HG03565 (cell line): ENCODE measurements at regions not wholly inside any gene's neighbourhood (a gene's known extent, or its start where the extent isn't known, plus 50 kb on each side); places are given as distances from the start of the nearest gene placed in this dataset.

Source experiments
- ATAC-seq: cut with Tn5 transposase; IDR thresholded peaks from one replicate; pipeline ENCODE4 v1.9.1; 2021; ENCODE audit warnings: mild to moderate bottlenecking, moderate library complexity; ENCODE audit not compliant: unreplicated experiment

- no peak for ATAC-seq
Measured at GRCh38 chr3:68060910-68061309, 406.5 kb upstream of the SUCLG2 start.

GRCh38 chr3:68060191-68060590 is 405.8 kb upstream of the SUCLG2 start:
- no peak for ATAC-seq

- ATAC-seq = no peak
Measured at GRCh38 chr3:68059628-68060152, 405.3 kb upstream of the SUCLG2 start.

DNA sequence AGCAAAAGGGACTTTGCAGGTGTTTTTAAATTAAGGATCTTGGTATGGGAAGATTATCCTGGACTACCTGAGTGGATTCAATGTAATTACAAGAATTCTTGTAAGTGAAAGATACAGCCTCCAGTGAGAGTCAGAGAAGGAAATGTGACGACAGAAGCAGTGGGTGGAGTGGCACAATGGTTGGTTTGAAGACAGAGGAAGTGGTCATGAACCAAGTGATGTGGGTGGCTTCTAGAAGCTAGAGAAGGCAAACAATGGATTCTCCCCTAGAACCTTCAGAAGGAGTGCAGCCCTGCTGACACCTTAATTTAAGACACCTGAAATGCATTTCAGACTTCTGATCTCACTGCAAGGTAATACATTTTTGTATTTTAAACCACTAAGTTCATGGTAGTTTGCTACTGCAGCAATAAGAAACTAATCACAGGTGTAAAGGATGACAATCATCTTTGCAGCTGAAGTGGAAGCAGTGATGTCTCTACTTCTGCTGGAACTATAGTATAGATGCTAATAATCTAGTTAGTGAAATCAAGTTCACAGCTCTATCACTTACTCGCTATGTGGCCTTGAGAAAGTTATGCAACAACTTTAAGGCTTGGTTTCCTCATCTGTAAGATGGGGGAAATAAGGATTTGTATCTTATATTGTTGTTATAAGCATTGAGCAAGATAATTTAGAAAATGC is 403.4 kb upstream of the SUCLG2 start:
- no peak for ATAC-seq

- ATAC-seq = no peak
Measured at GRCh38 chr3:68056556-68056955, 402.1 kb upstream of the SUCLG2 start.

DNA sequence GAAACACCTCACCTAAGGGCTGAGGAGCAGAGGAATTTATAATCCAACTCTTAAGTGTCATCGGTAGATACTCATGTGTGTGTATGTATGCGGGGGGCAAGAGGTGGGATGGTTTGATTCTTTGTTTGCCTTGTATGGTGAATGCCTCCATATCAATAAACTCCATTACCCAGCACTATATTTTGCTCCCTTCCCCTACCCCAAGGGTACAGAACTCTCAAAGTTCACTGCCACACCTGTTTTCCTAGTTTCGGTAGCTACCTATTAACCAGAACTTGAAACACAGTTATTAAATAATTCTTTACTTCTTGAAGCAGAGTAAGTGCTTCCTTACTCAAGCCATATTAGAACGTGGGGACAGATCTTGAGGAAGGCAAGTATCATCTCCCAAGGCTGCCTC is 400.8 kb upstream of the SUCLG2 start:
- no peak for ATAC-seq

GRCh38 chr3:68049776-68050175 is 395.4 kb upstream of the SUCLG2 start:
- ATAC-seq = no peak

- ATAC-seq = no peak
Measured at GRCh38 chr3:68045976-68046375, 391.6 kb upstream of the SUCLG2 start.

GRCh38 chr3:68033867-68034266 is 379.5 kb upstream of the SUCLG2 start:
- no peak for ATAC-seq

DNA sequence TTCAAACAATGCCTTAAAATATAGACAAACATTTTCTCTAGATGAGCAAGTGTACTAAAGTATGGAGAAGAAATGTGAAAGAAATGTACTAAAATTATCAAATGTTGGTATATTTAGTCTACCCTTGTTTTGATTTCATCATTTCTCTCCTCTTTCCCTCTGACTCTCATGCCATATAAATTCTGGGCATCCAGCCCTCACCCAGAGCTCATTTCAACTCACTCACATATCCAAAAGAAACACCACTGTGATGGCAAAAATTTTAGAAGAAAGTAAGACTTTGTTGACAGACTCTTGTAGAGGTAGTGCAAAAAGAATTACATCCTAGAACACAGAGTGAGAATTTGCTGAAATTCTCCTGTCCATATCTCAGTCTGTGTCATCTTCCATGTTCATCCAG is 377.8 kb upstream of the SUCLG2 start:
- no peak for ATAC-seq

DNA sequence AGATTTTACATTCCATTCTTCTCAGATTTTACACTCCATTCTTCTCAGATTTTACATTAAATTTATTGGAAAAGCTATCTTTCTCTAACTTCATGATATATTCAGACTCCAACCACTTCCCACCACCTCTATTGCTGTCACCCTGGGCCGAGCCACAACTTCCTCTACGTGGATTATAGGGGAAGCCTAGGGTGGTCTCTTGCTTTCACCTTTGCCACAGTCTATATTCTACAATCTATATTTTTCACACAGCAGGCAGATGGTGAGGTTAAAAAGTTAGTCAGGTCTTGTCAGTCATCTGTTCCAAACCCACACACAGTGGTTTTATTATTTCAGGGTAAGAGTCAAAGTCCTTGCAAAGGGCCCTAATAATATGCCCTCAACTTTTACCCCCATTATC is 370.8 kb upstream of the SUCLG2 start:
- no peak for ATAC-seq

DNA sequence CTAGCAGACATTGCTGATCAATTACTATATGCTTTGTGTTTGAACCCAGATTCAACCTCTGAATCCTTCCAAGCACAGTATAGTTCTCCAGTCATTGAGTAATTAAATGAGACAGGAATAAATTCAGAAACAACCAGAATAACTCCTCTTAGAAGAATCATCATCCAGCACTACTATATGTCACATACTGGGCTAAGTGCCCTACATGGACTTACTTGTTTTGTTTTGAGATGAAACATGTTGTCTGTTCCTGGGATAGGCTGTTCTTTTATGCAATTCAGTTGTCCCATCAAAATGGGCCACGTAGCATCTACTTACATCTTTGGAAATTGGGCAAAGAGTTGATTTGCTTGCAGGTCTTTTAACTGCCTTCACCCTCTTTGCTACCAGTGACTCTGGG is 365.5 kb upstream of the SUCLG2 start:
- ATAC-seq = no peak

DNA sequence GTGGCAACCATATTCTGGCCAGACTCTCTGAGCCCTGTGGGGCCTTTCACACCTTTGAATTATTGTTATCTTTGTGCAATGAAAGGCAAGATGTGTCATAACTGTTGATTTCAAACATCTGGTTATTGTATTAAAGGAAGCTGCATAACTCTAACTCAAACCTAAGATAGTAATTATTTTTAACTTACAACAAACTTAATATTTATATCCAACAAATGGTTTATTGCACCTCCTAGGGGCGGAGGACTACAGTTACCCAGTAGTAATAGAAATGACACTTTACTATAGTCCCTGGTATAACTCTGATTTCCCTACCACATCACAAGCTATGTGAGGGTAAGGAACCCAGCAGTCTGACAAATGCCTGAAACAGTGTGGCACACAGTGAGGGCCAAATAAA is 363.9 kb upstream of the SUCLG2 start:
- no peak for ATAC-seq

GRCh38 chr3:68017069-68017468 is 362.7 kb upstream of the SUCLG2 start:
- ATAC-seq = no peak

DNA sequence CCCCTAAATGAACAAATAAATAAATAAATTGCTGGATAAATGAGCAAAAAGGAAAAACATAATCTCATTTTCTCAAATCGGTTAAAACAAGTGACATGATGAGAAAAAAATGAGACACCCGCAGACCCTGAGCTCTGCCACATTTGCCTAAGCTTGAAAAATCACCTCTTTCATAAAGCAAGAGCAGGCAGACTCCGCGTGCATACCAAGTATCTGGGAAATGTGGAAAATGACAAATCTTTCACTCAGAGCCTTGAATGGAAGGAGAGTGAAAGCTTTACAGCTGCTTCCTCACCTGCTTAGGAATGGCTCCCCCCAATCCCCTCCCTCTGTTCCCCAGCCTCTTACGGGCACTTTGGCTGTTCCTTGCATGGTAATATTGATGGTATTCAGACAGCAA is 355.5 kb upstream of the SUCLG2 start:
- no peak for ATAC-seq

- no peak for ATAC-seq
Measured at GRCh38 chr3:68007621-68008226, 353.3 kb upstream of the SUCLG2 start.

- ATAC-seq = no peak
Measured at GRCh38 chr3:68006646-68007045, 352.2 kb upstream of the SUCLG2 start.

DNA sequence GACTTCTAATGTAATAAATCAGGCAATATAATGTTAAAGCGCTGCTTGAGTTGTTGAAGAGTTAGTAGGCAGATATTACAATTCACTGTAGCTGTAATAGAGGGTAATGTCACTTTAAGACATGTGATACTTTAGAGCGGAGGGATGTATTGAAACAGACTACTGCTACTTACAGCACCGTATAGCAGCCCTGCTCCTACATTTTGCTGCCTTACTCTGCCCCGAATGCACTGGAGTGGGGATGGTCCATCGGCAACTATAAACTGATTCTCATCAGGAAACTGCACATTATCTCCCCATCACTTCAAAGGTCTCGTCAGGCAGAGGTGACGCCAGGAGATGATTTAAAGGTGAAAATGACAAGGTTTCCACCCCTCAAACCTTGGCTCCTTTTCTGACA is 349.7 kb upstream of the SUCLG2 start:
- no peak for ATAC-seq

DNA sequence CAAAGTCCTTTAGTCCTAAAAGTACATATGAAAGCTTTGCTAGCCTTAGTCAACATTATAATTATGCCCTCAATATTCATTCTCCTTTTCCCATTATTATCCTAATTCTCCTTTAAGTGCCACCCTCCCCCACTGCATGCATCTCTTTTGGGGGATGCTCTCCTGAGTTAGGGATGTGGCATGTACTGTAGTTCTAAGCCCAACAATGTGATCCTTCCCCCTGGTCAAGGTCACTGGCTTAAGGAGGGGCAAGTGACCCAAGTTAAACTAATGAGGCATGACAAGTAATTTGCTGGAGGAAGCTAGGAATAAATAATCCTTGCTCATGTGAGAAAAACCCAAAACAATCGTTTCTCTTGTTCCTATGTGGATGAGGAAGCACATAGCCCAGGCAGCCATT is 343.9 kb upstream of the SUCLG2 start:
- no peak for ATAC-seq

- ATAC-seq = no peak
Measured at GRCh38 chr3:67995206-67995605, 340.8 kb upstream of the SUCLG2 start.

DNA sequence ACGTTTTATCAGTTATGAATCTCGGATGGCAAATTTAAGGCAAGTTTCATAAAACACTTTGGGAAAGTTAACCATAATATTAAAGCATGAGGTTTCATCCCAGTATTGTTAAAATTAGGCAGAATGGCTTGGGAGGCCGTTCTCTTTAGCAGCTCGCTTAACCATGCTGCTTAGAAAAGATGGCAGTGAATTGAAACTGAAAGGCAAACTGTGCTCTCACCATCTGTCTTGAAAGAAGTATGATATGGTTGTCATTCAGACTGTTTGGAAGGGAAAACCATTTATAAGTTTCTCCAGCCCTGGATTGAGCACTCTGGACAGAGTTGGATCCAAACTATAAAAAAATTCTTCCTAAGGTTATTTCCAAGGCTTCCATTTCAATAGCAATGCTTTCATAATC is 332.3 kb upstream of the SUCLG2 start:
- no peak for ATAC-seq

DNA sequence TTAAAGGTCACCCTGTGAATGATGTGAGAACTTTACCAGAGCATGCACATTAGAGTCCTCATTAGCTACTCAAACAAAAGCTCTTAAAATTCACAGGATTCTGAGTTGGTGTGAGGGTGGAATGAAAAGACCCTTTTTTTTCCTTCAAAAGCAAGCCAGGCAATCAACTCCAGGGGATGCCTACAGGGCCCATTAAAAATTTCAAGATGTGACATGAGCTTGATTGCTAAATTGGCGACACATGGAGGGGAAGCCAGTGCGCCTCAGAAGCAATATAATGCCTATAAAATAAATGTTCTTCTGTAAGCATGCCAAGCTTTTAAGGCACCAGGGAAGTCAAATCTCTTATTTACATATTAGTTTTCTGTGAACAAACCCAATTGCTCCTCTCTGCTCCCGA is 328.8 kb upstream of the SUCLG2 start:
- no peak for ATAC-seq

DNA sequence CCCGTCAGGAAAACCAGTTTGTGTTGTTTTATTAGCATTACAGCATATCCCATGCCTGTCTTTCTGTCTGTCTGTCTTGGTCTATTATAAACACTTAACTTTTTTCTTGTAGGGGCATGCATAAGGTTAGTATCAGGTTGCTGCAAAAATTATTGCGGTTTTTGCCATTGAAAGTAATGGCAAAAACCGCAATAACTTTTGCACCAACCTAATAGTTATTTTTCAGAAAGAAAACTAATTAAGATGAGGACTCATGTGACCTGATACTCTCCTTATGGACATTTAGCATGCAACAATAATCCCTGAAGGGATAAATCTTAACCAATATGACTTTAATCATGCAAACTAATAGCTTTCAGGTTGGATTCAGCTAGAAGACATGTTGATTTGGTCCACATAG is 326.7 kb upstream of the SUCLG2 start:
- no peak for ATAC-seq
